GM19238 (cell line): ENCODE measurements at regions not wholly inside any gene's neighbourhood (a gene's known extent, or its start where the extent isn't known, plus 50 kb on each side); places are given as distances from the start of the nearest gene placed in this dataset.
"Not testable (repeated sequence)": the region's sequence is repeated elsewhere in the genome, so short reads cannot be mapped to it uniquely, and the experiment has no call there.

Experiments
- DNase-seq: peaks from one replicate; pipeline ENCODE4 v3.0.0; 2011; ENCODE audit warnings: low spot score; ENCODE audit not compliant: insufficient read length

GRCh38 chr1:197985351-197985750, 68.2 kb downstream of the LHX9 start:
- DNase-seq: no peak

GRCh38 chr1:197986817-197987216, 69.6 kb downstream of the LHX9 start:
- no peak for DNase-seq

GRCh38 chr1:197987294-197987693, 70.1 kb downstream of the LHX9 start:
- DNase-seq: no peak

GRCh38 chr1:197988581-197988980, 71.4 kb downstream of the LHX9 start:
- not testable (repeated sequence) for DNase-seq

GRCh38 chr1:197989058-197989457, 71.9 kb downstream of the LHX9 start:
- no peak for DNase-seq

GRCh38 chr1:197991594-197991993, 74.4 kb downstream of the LHX9 start:
- DNase-seq: no peak

GRCh38 chr1:197994907-197995407, 77.8 kb downstream of the LHX9 start:
- no peak for DNase-seq

- DNase-seq: no peak
Measured at GRCh38 chr1:197995408-197996258, 78.5 kb downstream of the LHX9 start.

- not testable (repeated sequence) for DNase-seq
Measured at GRCh38 chr1:197996259-197996512, 79.0 kb downstream of the LHX9 start.

- DNase-seq: no peak
Measured at GRCh38 chr1:197998110-197998509, 80.9 kb downstream of the LHX9 start.

GRCh38 chr1:198001776-198002408, 84.7 kb downstream of the LHX9 start:
- DNase-seq: no peak

GRCh38 chr1:198003468-198003867, 86.3 kb downstream of the LHX9 start:
- no peak for DNase-seq

- no peak for DNase-seq
Measured at GRCh38 chr1:198007011-198007410, 89.8 kb downstream of the LHX9 start.

- DNase-seq: no peak
Measured at GRCh38 chr1:198007687-198008607, 90.8 kb downstream of the LHX9 start.

GRCh38 chr1:198014355-198014754, 97.2 kb downstream of the LHX9 start:
- DNase-seq: no peak

- DNase-seq: no peak
Measured at GRCh38 chr1:198015309-198015708, 98.1 kb downstream of the LHX9 start.

GRCh38 chr1:198018529-198018928, 101.4 kb downstream of the LHX9 start:
- DNase-seq: no peak

- no peak for DNase-seq
Measured at GRCh38 chr1:198019126-198019525, 102.0 kb downstream of the LHX9 start.

GRCh38 chr1:198024336-198024735, 107.2 kb downstream of the LHX9 start:
- DNase-seq: no peak

GRCh38 chr1:198024782-198025181, 107.6 kb downstream of the LHX9 start:
- no peak for DNase-seq

GRCh38 chr1:198030682-198031081, 113.5 kb downstream of the LHX9 start:
- DNase-seq: no peak

- DNase-seq: no peak
Measured at GRCh38 chr1:198031086-198031485, 113.9 kb downstream of the LHX9 start.
